ENCODE measurements at regions not wholly inside any gene's neighbourhood (a gene's known extent, or its start where the extent isn't known, plus 50 kb on each side); places are given as distances from the start of the nearest gene placed in this dataset.

DNA sequence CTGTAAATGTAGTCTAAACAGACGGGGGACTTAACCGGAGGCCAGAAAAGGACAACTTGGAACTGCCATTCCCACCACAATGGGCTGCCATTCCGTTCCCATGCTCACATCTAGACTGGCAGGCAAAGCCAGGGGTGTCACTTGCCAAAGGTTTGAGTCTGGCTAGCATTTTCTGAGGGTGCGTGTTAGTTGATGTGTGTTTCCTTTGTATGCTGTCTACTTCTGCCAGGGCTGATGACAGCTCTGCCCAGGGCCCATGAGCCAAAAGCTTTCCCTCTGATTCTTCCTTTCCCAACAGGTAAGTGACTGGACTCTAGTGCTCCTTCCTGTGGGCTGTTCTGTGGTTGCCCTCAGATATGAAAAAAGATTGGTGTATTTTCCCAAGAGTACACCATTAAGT is 68.0 kb downstream of the ZNF608 start:
- Histone ChIP-seq H3K9me3 (ENCODE audit: insufficient read depth in 2 of 2, low read depth in 1 of 2, low read length in 1 of 2) (no peaks in the 10 kb centered on the region), H3K79me1 (ENCODE audit: low read depth, low read length) (peaks cover 7% of the 10 kb centered on the region), H3K36me3 (ENCODE audit: control insufficient read depth in 2 of 4, insufficient read depth in 4 of 4, low read length in 3 of 4) (no peaks in the 10 kb centered on the region; a peak in 1 of 8 replicates), H4K5ac (ENCODE audit: insufficient read length, low read depth, low read length) (no peak overlapping the region), H3K23ac (ENCODE audit: insufficient read length) (no peak overlapping the region), H3K4me2 (ENCODE audit: insufficient read depth in 1 of 2, low read depth in 2 of 2, low read length in 2 of 2) (no peak overlapping the region; a peak in 1 of 4 replicates), H3K4me3 (ENCODE audit: extremely low read depth in 1 of 4, insufficient read depth in 2 of 4, low read depth in 3 of 4, low read length in 4 of 4) (no peak overlapping the region), H3K79me2 (ENCODE audit: control insufficient read depth in 1 of 2, insufficient read depth in 2 of 2, low read length in 2 of 2) (peaks cover 0 to 97% of the 10 kb centered on the region in 2 experiments; a peak in 2 of 4 replicates), H3K27ac (ENCODE audit: low read depth, low read length) (no peak overlapping the region), H4K20me1 (replicated peaks in 1 of 2; ENCODE audit: control insufficient read depth in 1 of 2, insufficient read depth in 2 of 2, low read length in 2 of 2) (peaks cover 1 to 2% of the 10 kb centered on the region in 2 experiments), H3K27me3 (replicated peaks in 1 of 4; ENCODE audit: control insufficient read depth in 3 of 4, extremely low read depth in 1 of 4, insufficient read depth in 3 of 4, low read length in 3 of 4) (no peaks in the 10 kb centered on the region), H2BK12ac (ENCODE audit: low read depth, low read length) (no peak overlapping the region), H3K9ac (replicated peaks in 1 of 4; ENCODE audit: extremely low read depth in 1 of 4, low read depth in 3 of 4, low read length in 3 of 4) (no peak overlapping the region), H2BK120ac (replicated peaks; ENCODE audit: low read depth, low read length) (no peak overlapping the region), H3K4ac (replicated peaks; ENCODE audit: insufficient read length, low read depth, low read length) (no peak overlapping the region), H4K8ac (ENCODE audit: extremely low read depth, insufficient read depth, low read length) (no peak overlapping the region), H3K23me2 (ENCODE audit: low read depth, low read length) (no peaks in the 10 kb centered on the region; the same call in 1 of the 2 replicates), H3K4me1 (replicated peaks in 1 of 4; ENCODE audit: control insufficient read depth in 3 of 4, insufficient read depth in 4 of 4, low read length in 3 of 4) (peaks cover 0 to 14% (median 8%) of the 10 kb centered on the region in 4 experiments; a peak in 6 of 7 replicates), H3K56ac (replicated peaks; ENCODE audit: insufficient read length, low read depth, low read length) (no peak overlapping the region), H3K14ac (ENCODE audit: insufficient read length) (no peak overlapping the region), H2BK20ac (ENCODE audit: low read length) (no peak overlapping the region), H4K91ac (replicated peaks; ENCODE audit: insufficient read length, low read length) (no peak overlapping the region), H2AFZ (ENCODE audit: low read length) (no peak overlapping the region), H2BK5ac (ENCODE audit: low read depth, low read length) (no peak overlapping the region), H3K18ac (ENCODE audit: extremely low read depth, low read length) (no peak overlapping the region), H2AK5ac (ENCODE audit: low read depth, low read length) (no peak overlapping the region), H2BK15ac (ENCODE audit: low read length) (no peak overlapping the region)
- no peak for FAIRE-seq
- no peak for TF ChIP-seq CHD1 (IDR thresholded peaks at IDR 0.05; ENCODE audit: low read depth, low read length)
- TF ChIP-seq BACH1 (IDR thresholded peaks at IDR 0.05; ENCODE audit: low read length): no peak
- no peak for TF ChIP-seq RBBP5 (IDR thresholded peaks at IDR 0.05; ENCODE audit: borderline replicate concordance, low read depth, low read length)
- TF ChIP-seq HDAC6 (IDR thresholded peaks at IDR 0.05; ENCODE audit: low read depth, low read length): no peak
- no peak for TF ChIP-seq CEBPB (IDR thresholded peaks at IDR 0.05; ENCODE audit: low read depth, low read length)
- TF ChIP-seq ASH2L (IDR thresholded peaks at IDR 0.05; ENCODE audit: low read length): no peak
- TF ChIP-seq CREB1 (IDR thresholded peaks at IDR 0.05): no peak
- no peak for TF ChIP-seq CBX8 (IDR thresholded peaks at IDR 0.05; ENCODE audit: borderline replicate concordance, low read depth, low read length)
- DNase-seq (ENCODE audit: low read depth in 1 of 2, low spot score in 2 of 2): no peak
- ChIA-PET POLR2A (ENCODE audit: partially characterized antibody) (interaction anchor here (0.7 to 1.1 kb wide), 2 partner anchors 8 to 49 kb away, joined by 3 read pairs; no protein-coding TSS in a partner anchor), CTCF (ENCODE audit: partially characterized antibody) (interaction anchor here (0.7 to 1.3 kb wide), 2 partner anchors 9 to 970 kb away, joined by 3 read pairs; no protein-coding TSS in a partner anchor)
- 90% methylated on average over 4 of the region's 4 CpGs; no CpG with 5 or more reads in 1 of the 2 experiments for WGBS, 2 experiments (ENCODE audit: extremely low coverage in 1 of 2, insufficient coverage in 1 of 2, insufficient read length in 1 of 2, insufficient replicate concordance in 2 of 2, low coverage in 1 of 2, low lambda C conversion rate in 2 of 2, missing lambda C conversion rate in 1 of 2)

Measured in H1 (cell line).